Bone marrow (tissue), 2 donors: ENCODE measurements at regions not wholly inside any gene's neighbourhood (a gene's known extent, or its start where the extent isn't known, plus 50 kb on each side); places are given as distances from the start of the nearest gene placed in this dataset.

Experiments used
- DNase-seq, 2 donors: peaks; one replicate each; lab custom pipeline; 2025; lab: John Stamatoyannopoulos, UW

- DNase-seq = no peak
Measured at GRCh38 chr2:4844881-4845280, 847.3 kb upstream of the SOX11 start.

GRCh38 chr2:4862031-4862430, 830.2 kb upstream of the SOX11 start:
- no peak for DNase-seq

GRCh38 chr2:4866198-4866597, 826.0 kb upstream of the SOX11 start:
- no peak for DNase-seq

- DNase-seq = no peak
Measured at GRCh38 chr2:4868466-4868865, 823.7 kb upstream of the SOX11 start.

- DNase-seq = no peak
Measured at GRCh38 chr2:4869154-4869553, 823.0 kb upstream of the SOX11 start.

- DNase-seq = no peak
Measured at GRCh38 chr2:4873364-4873763, 818.8 kb upstream of the SOX11 start.

- DNase-seq = no peak
Measured at GRCh38 chr2:4873876-4874593, 818.1 kb upstream of the SOX11 start.

GRCh38 chr2:4882421-4882820, 809.8 kb upstream of the SOX11 start:
- no peak for DNase-seq

- no peak for DNase-seq
Measured at GRCh38 chr2:4882941-4883340, 809.2 kb upstream of the SOX11 start.

- no peak for DNase-seq
Measured at GRCh38 chr2:4883375-4883774, 808.8 kb upstream of the SOX11 start.

GRCh38 chr2:4884117-4884571, 808.0 kb upstream of the SOX11 start:
- DNase-seq = no peak

GRCh38 chr2:4891394-4891793, 800.8 kb upstream of the SOX11 start:
- no peak for DNase-seq

GRCh38 chr2:4895371-4895770, 796.8 kb upstream of the SOX11 start:
- DNase-seq = no peak

- no peak for DNase-seq
Measured at GRCh38 chr2:4898706-4899105, 793.5 kb upstream of the SOX11 start.

GRCh38 chr2:4900242-4900641, 791.9 kb upstream of the SOX11 start:
- no peak for DNase-seq

GRCh38 chr2:4900861-4901770, 791.1 kb upstream of the SOX11 start:
- DNase-seq = no peak

- DNase-seq = no peak
Measured at GRCh38 chr2:4903656-4904348, 788.4 kb upstream of the SOX11 start.

GRCh38 chr2:4908461-4908860, 783.7 kb upstream of the SOX11 start:
- DNase-seq = no peak

- DNase-seq = no peak
Measured at GRCh38 chr2:4909346-4910009, 782.7 kb upstream of the SOX11 start.

GRCh38 chr2:4914036-4914435, 778.1 kb upstream of the SOX11 start:
- no peak for DNase-seq

- DNase-seq = no peak
Measured at GRCh38 chr2:4914551-4914950, 777.6 kb upstream of the SOX11 start.

- DNase-seq = no peak
Measured at GRCh38 chr2:4915357-4915756, 776.8 kb upstream of the SOX11 start.
